Kidney epithelial cell (primary cell): ENCODE measurements at regions not wholly inside any gene's neighbourhood (a gene's known extent, or its start where the extent isn't known, plus 50 kb on each side); places are given as distances from the start of the nearest gene placed in this dataset.

ENCODE experiments used
- DNase-seq: peaks from one replicate; pipeline ENCODE4 v3.0.0-alpha.2; 2010; ENCODE audit warnings: low read depth
- H3K27me3 ChIP-seq: 2 replicates; pipeline ENCODE4 v1.6.0; 2011; ENCODE audit warnings: low read length; ENCODE audit not compliant: control insufficient read depth, insufficient read depth
- H3K36me3 ChIP-seq: 2 replicates; pipeline ENCODE4 v1.5.1; 2011; ENCODE audit warnings: low read length; ENCODE audit not compliant: control insufficient read depth, insufficient read depth
- H3K4me3 ChIP-seq: 2 replicates; pipeline ENCODE4 v1.5.1; 2011; ENCODE audit warnings: low read depth, mild to moderate bottlenecking, control low read depth, low read length
- TF ChIP-seq, protein P1 (sequence below): IDR thresholded peaks from 2 replicates; pipeline ENCODE4 v1.5.1; 2011; ENCODE audit warnings: mild to moderate bottlenecking, moderate library complexity, low read length, control low read depth, inconsistent platforms; ENCODE audit not compliant: insufficient read depth, poor library complexity, severe bottlenecking

DNA sequence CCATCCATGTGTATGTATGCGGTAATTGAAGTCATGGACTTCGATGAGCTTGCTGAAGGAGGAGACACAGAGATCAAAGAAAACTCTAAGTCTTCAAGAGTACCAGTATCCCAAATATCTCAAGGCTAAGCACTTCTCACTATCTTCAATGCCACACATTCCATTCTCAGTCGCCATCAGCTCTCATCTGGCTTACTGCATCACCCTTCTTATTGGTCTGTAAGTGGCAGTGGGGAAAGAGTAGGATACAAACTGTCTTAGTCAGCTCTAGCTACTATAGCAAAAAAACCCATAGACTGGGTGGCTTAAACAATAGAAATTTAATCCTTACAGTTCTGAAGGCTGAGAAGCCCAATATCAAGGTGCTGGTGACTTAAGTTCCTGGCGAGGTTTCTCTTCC, 218.7 kb downstream of the POSTN start:
- no peak for DNase-seq
- TF ChIP-seq, protein P1, sequence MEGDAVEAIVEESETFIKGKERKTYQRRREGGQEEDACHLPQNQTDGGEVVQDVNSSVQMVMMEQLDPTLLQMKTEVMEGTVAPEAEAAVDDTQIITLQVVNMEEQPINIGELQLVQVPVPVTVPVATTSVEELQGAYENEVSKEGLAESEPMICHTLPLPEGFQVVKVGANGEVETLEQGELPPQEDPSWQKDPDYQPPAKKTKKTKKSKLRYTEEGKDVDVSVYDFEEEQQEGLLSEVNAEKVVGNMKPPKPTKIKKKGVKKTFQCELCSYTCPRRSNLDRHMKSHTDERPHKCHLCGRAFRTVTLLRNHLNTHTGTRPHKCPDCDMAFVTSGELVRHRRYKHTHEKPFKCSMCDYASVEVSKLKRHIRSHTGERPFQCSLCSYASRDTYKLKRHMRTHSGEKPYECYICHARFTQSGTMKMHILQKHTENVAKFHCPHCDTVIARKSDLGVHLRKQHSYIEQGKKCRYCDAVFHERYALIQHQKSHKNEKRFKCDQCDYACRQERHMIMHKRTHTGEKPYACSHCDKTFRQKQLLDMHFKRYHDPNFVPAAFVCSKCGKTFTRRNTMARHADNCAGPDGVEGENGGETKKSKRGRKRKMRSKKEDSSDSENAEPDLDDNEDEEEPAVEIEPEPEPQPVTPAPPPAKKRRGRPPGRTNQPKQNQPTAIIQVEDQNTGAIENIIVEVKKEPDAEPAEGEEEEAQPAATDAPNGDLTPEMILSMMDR = no peak
- Histone ChIP-seq H3K4me3 (no peak overlapping the region), H3K36me3 (no peaks in the 10 kb centered on the region), H3K27me3 (no peaks in the 10 kb centered on the region)

DNA sequence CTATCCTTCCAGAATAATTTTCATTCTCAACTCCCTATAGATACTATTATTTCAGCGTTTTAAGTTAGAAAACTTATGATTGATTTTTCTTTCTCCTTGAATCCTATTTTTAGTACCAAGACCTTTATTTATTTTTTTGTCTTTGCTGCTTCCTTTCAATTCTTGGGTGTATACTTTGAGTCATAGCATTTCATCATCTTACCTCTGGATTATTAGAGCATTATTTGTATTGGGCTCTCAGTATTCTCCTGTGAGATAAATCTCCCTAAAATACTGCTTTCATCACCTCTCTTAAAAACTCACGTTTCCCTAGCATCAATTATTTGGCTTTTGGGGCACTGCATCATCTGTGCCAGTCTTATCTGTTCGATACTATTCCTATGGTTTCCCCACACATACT, 222.8 kb downstream of the POSTN start:
- Histone ChIP-seq H3K36me3 (no peaks in the 10 kb centered on the region), H3K4me3 (no peak overlapping the region), H3K27me3 (no peaks in the 10 kb centered on the region)
- DNase-seq = no peak
- TF ChIP-seq, protein P1 = no peak

DNA sequence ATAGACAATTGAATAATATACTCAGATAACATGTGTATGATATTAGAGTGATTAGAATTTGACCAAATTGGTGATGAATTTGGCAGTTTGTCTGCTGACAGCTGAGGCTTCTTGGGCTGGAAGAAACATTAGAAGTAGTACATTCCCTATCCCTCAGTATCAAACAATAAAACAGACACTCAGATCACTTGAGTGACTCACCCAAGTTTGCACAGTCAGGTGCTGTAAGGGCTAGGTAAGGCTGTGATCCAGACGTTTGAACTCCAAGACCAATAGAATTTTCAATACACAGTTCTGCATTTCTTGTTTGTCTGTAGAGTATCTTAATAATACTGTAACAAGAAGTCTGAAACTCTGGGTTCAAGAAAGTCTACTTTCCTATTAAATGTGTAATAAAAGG, 223.5 kb downstream of the POSTN start:
- Histone ChIP-seq H3K4me3 (no peak overlapping the region), H3K27me3 (no peaks in the 10 kb centered on the region), H3K36me3 (no peaks in the 10 kb centered on the region)
- DNase-seq = no peak
- TF ChIP-seq, protein P1 = no peak

DNA sequence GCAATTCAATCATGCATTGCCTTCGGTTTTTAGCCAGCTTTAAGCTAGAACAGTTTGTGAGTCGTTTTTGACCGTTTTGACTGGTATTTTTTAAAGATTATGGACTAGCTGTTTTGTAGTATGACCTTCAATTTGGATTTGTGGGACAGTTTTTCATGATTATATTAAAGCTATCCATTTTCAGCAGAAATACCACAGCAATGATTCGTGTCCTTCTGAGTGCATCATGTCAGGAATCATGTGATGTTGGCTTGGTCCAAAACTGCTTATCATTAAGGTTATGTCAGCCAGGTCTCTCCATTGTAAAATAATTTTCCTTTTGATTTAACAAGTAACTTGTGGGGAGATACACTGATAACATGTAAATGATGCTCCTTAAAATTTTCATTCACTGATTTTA, 229.0 kb downstream of the POSTN start:
- Histone ChIP-seq H3K4me3 (no peak overlapping the region), H3K27me3 (no peaks in the 10 kb centered on the region), H3K36me3 (no peaks in the 10 kb centered on the region)
- no peak for DNase-seq
- TF ChIP-seq, protein P1 = no peak

DNA sequence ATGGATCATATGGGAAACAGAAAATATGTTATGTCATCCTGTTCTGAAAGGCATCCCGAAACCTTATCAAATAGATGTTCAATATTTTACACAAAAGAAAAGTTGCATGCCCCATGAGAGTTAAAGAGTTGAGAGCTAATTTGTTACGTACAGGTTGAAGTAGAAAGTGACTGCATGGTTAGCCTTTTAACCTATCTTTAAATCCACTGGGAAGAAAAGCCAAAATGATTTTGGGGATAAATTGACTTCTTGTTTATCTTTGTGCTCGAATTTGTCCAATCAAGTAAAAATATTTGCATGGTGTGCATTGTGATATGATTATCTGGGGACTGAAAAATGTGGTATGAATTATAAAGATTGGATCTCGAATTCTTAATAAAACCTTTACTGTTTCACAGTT, 230.1 kb downstream of the POSTN start:
- no peak for DNase-seq
- TF ChIP-seq, protein P1 = no peak

DNA sequence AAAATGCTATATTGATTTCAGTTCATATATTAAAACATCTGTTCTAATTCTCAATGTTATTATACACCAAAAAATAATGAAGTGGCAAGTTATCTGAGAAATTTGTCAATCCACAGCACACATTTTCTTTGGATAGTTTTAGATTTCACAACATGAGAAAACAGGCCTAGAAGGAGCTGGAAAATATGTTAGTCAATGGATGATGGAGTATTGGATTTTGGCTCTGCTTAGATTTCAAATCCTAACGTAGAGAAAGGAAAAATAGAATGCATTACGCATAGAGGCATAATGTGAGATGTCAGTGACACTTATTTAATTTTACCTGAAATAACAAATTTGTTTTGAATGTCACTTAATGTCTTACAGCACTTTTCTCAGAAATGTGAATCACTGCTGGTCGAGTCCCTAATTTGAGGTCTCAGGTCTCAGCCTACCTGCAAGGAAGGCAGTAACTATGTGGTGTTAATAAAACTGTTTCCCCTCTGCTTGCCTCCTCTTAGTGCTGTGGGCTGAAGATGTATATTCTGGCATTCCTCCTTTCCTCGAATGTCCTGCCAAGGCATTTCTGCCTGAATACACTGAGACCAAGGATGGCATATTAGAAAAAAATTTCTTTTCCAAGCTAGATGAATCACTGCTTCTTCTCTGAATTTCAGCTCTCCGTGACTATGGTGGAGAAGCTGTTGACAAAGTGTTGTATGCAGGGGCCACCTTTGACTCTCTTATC, 232.4 kb downstream of the POSTN start:
- Histone ChIP-seq H3K4me3 (no peak overlapping the region), H3K27me3 (no peaks in the 10 kb centered on the region), H3K36me3 (no peaks in the 10 kb centered on the region)
- TF ChIP-seq, protein P1 = no peak
- DNase-seq = no peak

More for the DNA sequence above, 230.1 kb downstream of the POSTN start:
- Histone ChIP-seq H3K36me3 (no peaks in the 10 kb centered on the region), H3K4me3 (no peak overlapping the region), H3K27me3 (no peaks in the 10 kb centered on the region)
